Esophagus squamous epithelium (tissue), 5 donors: ENCODE measurements at regions not wholly inside any gene's neighbourhood (a gene's known extent, or its start where the extent isn't known, plus 50 kb on each side); places are given as distances from the start of the nearest gene placed in this dataset.

Experiments
- DNase-seq: peaks from one replicate; lab custom pipeline; 2025; lab: John Stamatoyannopoulos, UW
- H3K27ac ChIP-seq, 4 donors: fragments of 200-600 bp; sonication (generic); one replicate each; pipeline ENCODE4 v1.5.1; 2016 to 2019; ENCODE audit warnings: mild to moderate bottlenecking in 1 of 4
- H3K27me3 ChIP-seq, 4 donors: fragments of 200-600 bp; sonication (generic); 1 replicate in 3 of 4; 2 replicates in 1 of 4; pipeline versions ENCODE4 v1.5.1 to v1.6.0; 2017 to 2021; ENCODE audit warnings: antibody characterized with exemption in 1 of 4
- H3K36me3 ChIP-seq, 3 donors: fragments of 200-600 bp; sonication (generic); one replicate each; pipeline ENCODE4 v1.5.1; 2016 to 2019
- H3K4me1 ChIP-seq, 3 donors: fragments of 200-600 bp; sonication (generic); one replicate each; pipeline ENCODE4 v1.5.1; 2017 to 2019
- H3K4me3 ChIP-seq, 4 donors: fragments of 200-600 bp; sonication (generic); 1 replicate in 3 of 4; 2 replicates in 1 of 4; pipeline ENCODE4 v1.5.1; 2016 to 2019; ENCODE audit warnings: mild to moderate bottlenecking in 2 of 4, moderate library complexity in 1 of 4
- H3K9me3 ChIP-seq, 3 donors: fragments of 200-600 bp; sonication (generic); one replicate each; pipeline ENCODE4 v1.5.1; 2016 to 2019
- POLR2A ChIP-seq, 4 donors: fragments of 450-650 bp; IDR thresholded peaks; one replicate each; pipeline ENCODE4 v1.6.1; 2017; ENCODE audit warnings: antibody characterized with exemption in 4 of 4, mild to moderate bottlenecking in 4 of 4, moderate library complexity in 3 of 4
- WGBS, 2 donors: methylation state at CpG; one replicate each; pipeline ENCODE4 v1.1.5; 2018; 5-methylcytosine and 5-hydroxymethylcytosine counted together
- intact Hi-C: fragments of 100-400 bp; cut with DNase I; formaldehyde crosslinking; loops from one replicate; pipeline ENCODE4 v1.15.0; 2022
- TF ChIP-seq, protein P1 (sequence below), 6 experiments: fragments of 450-650 bp in 4 of 6; fragments of 200-600 bp in 2 of 6; sonication (generic) in 2 of 6; IDR thresholded peaks; one replicate each; pipeline ENCODE4 v1.5.1; 2016 to 2019; ENCODE audit warnings: antibody characterized with exemption in 6 of 6, mild to moderate bottlenecking in 4 of 6, moderate library complexity in 4 of 6
- donor health status: DM: yes; HTN: yes; CAD: no.

DNA sequence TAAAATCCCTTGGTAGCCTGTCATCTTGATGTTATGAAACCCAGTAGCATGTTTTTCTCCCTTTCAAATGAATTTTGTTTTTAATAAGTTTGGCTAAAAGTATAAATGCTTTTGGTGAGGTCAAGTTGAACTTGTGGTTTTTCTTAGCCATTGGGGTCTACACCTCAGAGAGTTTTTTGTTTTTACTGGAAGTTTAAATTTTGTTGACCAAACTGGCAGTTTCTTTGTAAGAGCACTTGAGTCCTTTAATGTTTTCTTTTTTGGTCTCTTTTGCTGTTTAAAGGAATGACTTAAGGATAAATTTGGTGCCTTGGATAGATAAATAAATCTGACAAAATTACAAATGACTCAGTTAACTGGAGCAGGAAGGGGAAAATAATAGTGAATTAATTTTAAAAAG, 577.3 kb downstream of the SATB2 start:
- no peak overlapping the region for H3K27ac ChIP-seq
- intact Hi-C loops = no loop called here

DNA sequence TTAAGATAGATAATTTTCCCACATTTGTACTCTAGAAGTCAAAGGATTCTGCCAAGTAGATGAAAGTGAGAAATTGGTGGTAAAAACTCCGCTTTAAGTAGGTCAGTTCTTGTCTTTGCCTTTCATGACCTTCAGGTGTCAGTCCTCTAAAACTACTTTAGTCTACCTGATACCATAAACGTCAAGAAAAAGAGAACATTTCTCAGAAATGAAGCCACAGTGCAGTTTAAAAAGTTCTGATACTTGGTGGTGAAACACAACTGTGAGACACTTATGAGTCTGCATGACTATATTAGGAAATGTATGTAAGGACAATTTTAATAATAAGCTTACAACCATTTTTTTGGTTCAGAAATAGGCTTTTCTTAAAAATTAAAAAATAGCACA, 583.3 kb downstream of the SATB2 start:
- Histone ChIP-seq H3K4me1 (no peaks in the 10 kb centered on the region), H3K4me3 (no peak overlapping the region), H3K9me3 (peaks cover 0 to 7% (median 0%) of the 10 kb centered on the region in 3 donors), H3K36me3 (no peaks in the 10 kb centered on the region), H3K27me3 (no peaks in the 10 kb centered on the region), H3K27ac (no peak overlapping the region)
- DNase-seq = no peak
- TF ChIP-seq POLR2A (IDR thresholded peaks at IDR 0.05) = no peak
- TF ChIP-seq, protein P1, sequence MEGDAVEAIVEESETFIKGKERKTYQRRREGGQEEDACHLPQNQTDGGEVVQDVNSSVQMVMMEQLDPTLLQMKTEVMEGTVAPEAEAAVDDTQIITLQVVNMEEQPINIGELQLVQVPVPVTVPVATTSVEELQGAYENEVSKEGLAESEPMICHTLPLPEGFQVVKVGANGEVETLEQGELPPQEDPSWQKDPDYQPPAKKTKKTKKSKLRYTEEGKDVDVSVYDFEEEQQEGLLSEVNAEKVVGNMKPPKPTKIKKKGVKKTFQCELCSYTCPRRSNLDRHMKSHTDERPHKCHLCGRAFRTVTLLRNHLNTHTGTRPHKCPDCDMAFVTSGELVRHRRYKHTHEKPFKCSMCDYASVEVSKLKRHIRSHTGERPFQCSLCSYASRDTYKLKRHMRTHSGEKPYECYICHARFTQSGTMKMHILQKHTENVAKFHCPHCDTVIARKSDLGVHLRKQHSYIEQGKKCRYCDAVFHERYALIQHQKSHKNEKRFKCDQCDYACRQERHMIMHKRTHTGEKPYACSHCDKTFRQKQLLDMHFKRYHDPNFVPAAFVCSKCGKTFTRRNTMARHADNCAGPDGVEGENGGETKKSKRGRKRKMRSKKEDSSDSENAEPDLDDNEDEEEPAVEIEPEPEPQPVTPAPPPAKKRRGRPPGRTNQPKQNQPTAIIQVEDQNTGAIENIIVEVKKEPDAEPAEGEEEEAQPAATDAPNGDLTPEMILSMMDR (IDR thresholded peaks at IDR 0.05) = no peak
- intact Hi-C loops = no loop called here
- WGBS, 2 donors = 42 to 51% methylated on average over 2 of the region's 2 CpGs

More for the DNA sequence above, 577.3 kb downstream of the SATB2 start:
- no peak overlapping the region for H3K4me3 ChIP-seq
- DNase-seq = no peak
- H3K27me3 ChIP-seq = no peaks in the 10 kb centered on the region
- TF ChIP-seq, protein P1 (IDR thresholded peaks at IDR 0.05) = no peak
- no peak for TF ChIP-seq POLR2A (IDR thresholded peaks at IDR 0.05)
- H3K36me3 ChIP-seq = no peaks in the 10 kb centered on the region
- no peaks in the 10 kb centered on the region for H3K4me1 ChIP-seq
- no peaks in the 10 kb centered on the region for H3K9me3 ChIP-seq

DNA sequence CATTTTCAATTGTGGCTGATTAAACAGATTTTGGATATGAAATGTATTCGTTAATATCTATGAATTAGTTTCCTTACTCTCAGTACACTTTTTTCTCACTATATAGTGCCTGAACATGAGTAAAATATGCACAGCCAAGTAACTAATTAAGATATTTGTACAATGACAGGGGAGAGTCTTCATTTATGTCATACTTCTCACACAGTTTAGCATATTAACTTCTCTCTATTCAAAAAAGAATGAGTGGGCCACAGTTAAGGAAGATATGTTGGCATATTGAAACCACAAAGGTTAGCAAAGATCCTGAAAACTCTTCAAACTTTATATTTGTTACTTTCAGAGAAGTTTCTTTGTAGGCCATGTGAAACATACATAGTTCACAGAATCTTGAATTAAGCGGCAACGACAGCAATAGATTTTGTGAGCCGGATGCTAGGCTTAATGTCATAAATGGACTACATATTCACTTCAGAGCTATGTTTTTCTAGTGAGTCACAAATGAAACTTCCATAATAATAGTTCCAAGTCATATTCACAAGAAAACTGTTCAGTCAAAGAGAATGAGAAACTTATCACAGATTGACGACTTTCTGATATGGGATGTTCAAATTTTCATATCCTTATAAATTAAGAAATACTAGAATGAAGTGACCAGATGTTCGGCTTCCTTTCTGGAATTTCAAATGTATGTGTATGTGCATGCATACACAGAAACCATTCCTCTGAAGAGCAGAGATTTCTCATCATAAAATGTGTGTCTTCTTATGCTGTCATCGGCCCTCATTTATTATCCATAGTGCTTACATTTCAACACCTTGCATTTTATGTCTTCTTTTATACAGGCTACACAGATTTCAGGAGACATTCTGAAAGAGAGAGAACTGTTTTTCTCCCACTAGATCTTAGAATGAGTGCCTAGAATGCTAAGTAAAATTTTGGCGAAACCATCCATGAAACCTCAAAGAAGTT, 584.0 kb downstream of the SATB2 start:
- no peaks in the 10 kb centered on the region for H3K4me1 ChIP-seq
- H3K27me3 ChIP-seq = no peaks in the 10 kb centered on the region
- intact Hi-C loops = no loop called here
- peaks cover 0 to 7% (median 0%) of the 10 kb centered on the region in 3 donors for H3K9me3 ChIP-seq
- H3K4me3 ChIP-seq = no peak overlapping the region
- DNase-seq = no peak
- WGBS, 2 donors = 76 to 84% methylated on average over 8 of the region's 8 CpGs
- no peak overlapping the region for H3K27ac ChIP-seq
- H3K36me3 ChIP-seq = no peaks in the 10 kb centered on the region
- no peak for TF ChIP-seq POLR2A (IDR thresholded peaks at IDR 0.05)
- TF ChIP-seq, protein P1 (IDR thresholded peaks at IDR 0.05) = no peak

DNA sequence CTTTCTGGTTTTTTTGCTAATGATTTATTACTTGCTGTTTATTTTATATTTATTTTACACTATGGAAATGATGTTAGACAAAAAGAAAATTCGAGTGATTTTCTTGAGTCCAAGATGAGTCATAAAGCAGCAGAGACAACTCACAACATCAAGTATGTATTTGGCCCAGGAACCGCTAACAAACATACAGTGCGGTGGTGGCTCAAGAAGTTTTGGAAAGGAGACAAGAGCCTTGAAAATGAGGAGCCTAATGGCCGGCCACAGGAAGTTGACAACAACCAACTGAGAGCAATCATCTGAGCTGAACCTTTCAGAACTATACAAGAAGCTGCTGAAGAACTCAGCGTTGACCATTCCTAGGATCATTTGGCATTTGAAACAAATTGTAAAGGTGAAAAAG, 594.1 kb downstream of the SATB2 start:
- Histone ChIP-seq H3K9me3 (peaks cover 0 to 3% (median 0%) of the 10 kb centered on the region in 3 donors), H3K4me3 (no peak overlapping the region), H3K27me3 (no peaks in the 10 kb centered on the region), H3K4me1 (no peaks in the 10 kb centered on the region), H3K27ac (no peak overlapping the region), H3K36me3 (no peaks in the 10 kb centered on the region)
- 56 to 64% methylated on average over 5 of the region's 5 CpGs for WGBS, 2 donors
- TF ChIP-seq POLR2A (IDR thresholded peaks at IDR 0.05) = no peak
- TF ChIP-seq, protein P1 (IDR thresholded peaks at IDR 0.05) = no peak
- intact Hi-C loops = no loop called here
- DNase-seq = no peak

DNA sequence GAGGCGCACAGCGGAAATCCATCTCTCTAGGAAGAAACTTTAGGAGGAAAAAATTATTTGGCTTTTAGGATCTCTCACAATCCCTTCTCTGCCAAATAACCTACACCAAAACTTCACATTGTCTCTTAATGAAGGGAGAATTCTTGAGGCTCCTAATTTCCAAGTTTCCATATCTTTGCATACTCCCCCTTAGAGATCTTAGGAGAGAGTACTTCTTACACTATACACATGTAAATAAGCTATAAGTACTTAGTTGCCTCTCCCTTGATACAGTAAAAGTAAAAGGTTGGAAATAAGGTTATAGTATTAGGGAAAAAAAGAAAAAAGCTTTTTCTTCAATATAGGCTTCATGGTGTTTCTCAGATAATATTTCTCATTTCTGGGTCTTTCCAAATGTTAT, 596.7 kb downstream of the SATB2 start:
- no peak for TF ChIP-seq POLR2A (IDR thresholded peaks at IDR 0.05)
- TF ChIP-seq, protein P1 (IDR thresholded peaks at IDR 0.05) = no peak
- intact Hi-C loops = no loop called here
- Histone ChIP-seq H3K27me3 (no peaks in the 10 kb centered on the region), H3K36me3 (no peaks in the 10 kb centered on the region), H3K4me3 (no peak overlapping the region), H3K4me1 (no peaks in the 10 kb centered on the region), H3K27ac (no peak overlapping the region), H3K9me3 (peaks cover 0 to 12% (median 8%) of the 10 kb centered on the region in 3 donors)
- DNase-seq = no peak
- WGBS, 2 donors = 92 to 97% methylated on average over 2 of the region's 2 CpGs
